ENCODE measurements at regions not wholly inside any gene's neighbourhood (a gene's known extent, or its start where the extent isn't known, plus 50 kb on each side); places are given as distances from the start of the nearest gene placed in this dataset.

DNA sequence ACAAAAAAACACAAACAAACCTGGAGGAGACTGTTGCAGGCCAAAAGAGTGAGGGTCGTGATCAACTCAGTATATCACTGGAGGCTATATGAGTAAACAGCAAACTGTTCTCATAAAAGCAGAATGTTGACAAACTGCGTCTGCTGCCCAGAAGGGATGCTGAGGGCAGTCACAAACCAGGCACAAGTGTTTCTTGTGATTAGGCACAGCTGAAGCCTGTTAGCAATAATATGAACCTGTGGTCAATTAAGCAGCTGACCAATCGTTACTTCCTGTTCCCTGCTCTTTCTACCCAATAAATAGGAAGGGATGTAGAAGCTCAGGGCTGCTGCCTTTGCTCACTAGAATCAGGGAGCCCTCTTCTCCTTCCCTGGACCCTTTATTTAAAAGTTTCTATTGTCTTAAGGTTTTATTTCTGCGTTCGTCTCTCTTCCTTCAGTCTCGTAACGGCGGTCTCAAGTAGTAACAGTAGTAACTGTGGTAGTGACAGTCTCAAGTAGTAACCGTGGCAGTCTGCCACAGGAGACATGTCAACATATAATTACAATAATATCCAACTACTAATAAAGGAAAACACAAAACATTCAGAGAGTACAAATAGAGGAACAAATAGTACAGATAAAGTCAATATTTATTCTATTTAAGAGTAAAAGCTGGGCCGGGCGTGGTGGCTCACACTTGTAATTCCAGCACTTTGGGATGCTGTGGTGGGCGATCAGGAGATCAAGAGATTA, 698.4 kb upstream of the CCDC54 start:
- TF ChIP-seq, protein P1, sequence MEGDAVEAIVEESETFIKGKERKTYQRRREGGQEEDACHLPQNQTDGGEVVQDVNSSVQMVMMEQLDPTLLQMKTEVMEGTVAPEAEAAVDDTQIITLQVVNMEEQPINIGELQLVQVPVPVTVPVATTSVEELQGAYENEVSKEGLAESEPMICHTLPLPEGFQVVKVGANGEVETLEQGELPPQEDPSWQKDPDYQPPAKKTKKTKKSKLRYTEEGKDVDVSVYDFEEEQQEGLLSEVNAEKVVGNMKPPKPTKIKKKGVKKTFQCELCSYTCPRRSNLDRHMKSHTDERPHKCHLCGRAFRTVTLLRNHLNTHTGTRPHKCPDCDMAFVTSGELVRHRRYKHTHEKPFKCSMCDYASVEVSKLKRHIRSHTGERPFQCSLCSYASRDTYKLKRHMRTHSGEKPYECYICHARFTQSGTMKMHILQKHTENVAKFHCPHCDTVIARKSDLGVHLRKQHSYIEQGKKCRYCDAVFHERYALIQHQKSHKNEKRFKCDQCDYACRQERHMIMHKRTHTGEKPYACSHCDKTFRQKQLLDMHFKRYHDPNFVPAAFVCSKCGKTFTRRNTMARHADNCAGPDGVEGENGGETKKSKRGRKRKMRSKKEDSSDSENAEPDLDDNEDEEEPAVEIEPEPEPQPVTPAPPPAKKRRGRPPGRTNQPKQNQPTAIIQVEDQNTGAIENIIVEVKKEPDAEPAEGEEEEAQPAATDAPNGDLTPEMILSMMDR (IDR thresholded peaks at IDR 0.05; ENCODE audit: low read depth, low read length): no peak
- DNase-seq (ENCODE audit: extremely low read depth, low read depth): no peak

- TF ChIP-seq, protein P1 (IDR thresholded peaks at IDR 0.05; ENCODE audit: low read depth, low read length): no peak
- no peak for DNase-seq (ENCODE audit: extremely low read depth, low read depth)
These were observed 693.2 kb upstream of the CCDC54 start for GRCh38 chr3:106683953-106684620.

- TF ChIP-seq, protein P1 (IDR thresholded peaks at IDR 0.05; ENCODE audit: low read depth, low read length): no peak
- no peak for DNase-seq (ENCODE audit: extremely low read depth, low read depth)
These were observed 691.5 kb upstream of the CCDC54 start for GRCh38 chr3:106685745-106686144.

DNA sequence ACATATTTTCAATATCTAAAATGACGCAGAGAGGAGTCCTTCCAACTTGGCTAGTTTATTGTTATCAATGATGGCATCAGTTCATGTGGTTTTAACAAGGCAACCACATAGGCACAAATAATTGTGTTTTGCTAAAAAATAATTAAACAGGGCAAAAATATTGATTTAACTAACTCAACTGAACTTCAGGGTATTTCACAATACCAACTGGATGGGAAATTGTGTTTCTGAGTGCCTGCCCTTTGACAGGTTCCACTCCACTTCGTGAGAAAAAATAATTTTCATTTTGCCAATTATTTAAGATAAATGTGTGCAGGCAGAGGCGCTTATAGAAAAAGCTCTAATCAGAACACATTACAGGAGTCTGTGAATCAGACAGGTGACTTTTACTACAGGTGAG, 689.3 kb upstream of the CCDC54 start:
- DNase-seq (ENCODE audit: extremely low read depth, low read depth): no peak
- TF ChIP-seq, protein P1 (IDR thresholded peaks at IDR 0.05; ENCODE audit: low read depth, low read length): no peak

GRCh38 chr3:106688464-106688863, 688.8 kb upstream of the CCDC54 start:
- DNase-seq (ENCODE audit: extremely low read depth, low read depth): peak; percentile 75
- TF ChIP-seq, protein P1 (IDR thresholded peaks at IDR 0.05; ENCODE audit: low read depth, low read length): no peak

DNA sequence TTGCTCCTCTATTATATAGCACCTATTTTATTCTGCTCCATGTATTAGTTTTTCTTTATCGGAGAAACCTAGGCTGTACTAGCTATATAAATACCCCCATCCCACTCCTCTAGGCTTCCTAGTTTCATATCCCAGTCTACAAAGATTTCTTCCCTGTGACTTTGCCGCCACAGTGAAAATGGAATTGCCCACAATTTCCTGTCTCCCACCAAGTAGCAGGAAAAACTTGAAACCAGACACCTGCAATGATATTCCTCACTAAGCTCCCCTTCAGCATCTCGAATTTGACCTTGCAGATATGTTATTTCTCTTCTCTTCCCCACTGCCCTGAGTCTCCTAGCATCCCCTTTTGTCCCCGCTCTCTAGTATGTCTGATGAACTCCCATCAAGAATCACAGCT, 685.8 kb upstream of the CCDC54 start:
- DNase-seq (ENCODE audit: extremely low read depth, low read depth): no peak
- TF ChIP-seq, protein P1 (IDR thresholded peaks at IDR 0.05; ENCODE audit: low read depth, low read length): no peak

DNA sequence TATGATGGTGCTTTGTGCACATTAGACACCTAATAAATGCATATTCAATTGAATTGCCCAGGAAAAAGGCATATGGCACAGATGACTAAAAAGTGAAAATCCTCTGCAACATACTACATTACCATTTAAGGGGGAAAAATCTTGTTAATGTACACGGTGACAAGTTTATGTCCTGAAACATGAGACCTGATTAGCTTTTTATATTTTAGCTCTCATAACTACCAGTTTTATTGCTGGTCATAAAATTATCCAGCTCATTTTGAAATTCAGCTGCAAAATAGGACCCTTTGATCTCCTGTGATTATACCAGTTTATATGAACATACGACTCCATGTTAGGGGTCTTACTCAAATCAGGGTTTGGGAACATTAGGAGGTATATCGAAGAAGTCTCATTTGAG, 684.6 kb upstream of the CCDC54 start:
- DNase-seq (ENCODE audit: extremely low read depth, low read depth): no peak

More for the DNA sequence above, 684.6 kb upstream of the CCDC54 start:
- TF ChIP-seq, protein P1 (IDR thresholded peaks at IDR 0.05; ENCODE audit: low read depth, low read length): no peak
